Loucy (cell line): ENCODE measurements at regions not wholly inside any gene's neighbourhood (a gene's known extent, or its start where the extent isn't known, plus 50 kb on each side); places are given as distances from the start of the nearest gene placed in this dataset.

Experiments used
- CTCF ChIP-seq: fragments of 200-600 bp; sonication (generic); conservative IDR thresholded peaks from 2 replicates; pipeline ENCODE4 v1.5.1; 2014; ENCODE audit warnings: mild to moderate bottlenecking, antibody characterized with exemption, low read length
- EZH2phosphoT487 ChIP-seq: fragments of 200-600 bp; IDR thresholded peaks from 2 replicates; pipeline ENCODE4 v1.6.1; 2018; ENCODE audit warnings: antibody characterized with exemption, mild to moderate bottlenecking, moderate library complexity, borderline replicate concordance

GRCh38 chr18:38397094-38397493 lies 831.5 kb upstream of the CELF4 start:
- TF ChIP-seq CTCF: no peak
- no peak for TF ChIP-seq EZH2phosphoT487
